KMS-11 (cell line): ENCODE measurements at regions not wholly inside any gene's neighbourhood (a gene's known extent, or its start where the extent isn't known, plus 50 kb on each side); places are given as distances from the start of the nearest gene placed in this dataset.

Source experiments
- H2AFZ ChIP-seq: fragments of 200-600 bp; sonication (generic); 2 replicates; pipeline ENCODE4 v1.6.1; 2016; ENCODE audit warnings: antibody characterized with exemption, mixed run types, low read depth
- H3K27ac ChIP-seq: fragments of 200-600 bp; sonication (generic); 2 replicates; pipeline ENCODE4 v1.6.1; 2016; ENCODE audit warnings: mild to moderate bottlenecking, mixed run types
- H3K27me3 ChIP-seq: fragments of 200-600 bp; sonication (generic); 2 replicates; pipeline ENCODE4 v1.6.1; 2017; ENCODE audit warnings: mild to moderate bottlenecking, low read depth, mixed run types, moderate library complexity; ENCODE audit not compliant: insufficient read depth
- H3K36me3 ChIP-seq: fragments of 200-600 bp; sonication (generic); 2 replicates; pipeline ENCODE4 v1.6.1; 2017; ENCODE audit warnings: mild to moderate bottlenecking, mixed run types; ENCODE audit not compliant: insufficient read depth
- H3K4me1 ChIP-seq: fragments of 200-600 bp; sonication (generic); 2 replicates; pipeline ENCODE4 v1.6.1; 2016; ENCODE audit warnings: mild to moderate bottlenecking, low read depth, mixed run types; ENCODE audit not compliant: poor library complexity, severe bottlenecking
- H3K4me2 ChIP-seq: fragments of 200-600 bp; sonication (generic); 2 replicates; pipeline ENCODE4 v1.7.0; 2016; ENCODE audit warnings: mild to moderate bottlenecking, mixed run types
- H3K4me3 ChIP-seq: fragments of 200-600 bp; sonication (generic); IDR thresholded peaks from 2 replicates; pipeline ENCODE4 v1.6.1; 2017; ENCODE audit warnings: low read depth, low read length, mixed read lengths; ENCODE audit not compliant: insufficient read depth
- H3K79me2 ChIP-seq: fragments of 200-600 bp; sonication (generic); 2 replicates; pipeline ENCODE4 v1.6.1; 2016; ENCODE audit warnings: low read depth, mixed run types; ENCODE audit not compliant: insufficient read depth
- H3K9ac ChIP-seq: fragments of 200-600 bp; sonication (generic); 2 replicates; pipeline ENCODE4 v1.6.1; 2016; ENCODE audit warnings: mild to moderate bottlenecking, mixed run types
- H4K20me1 ChIP-seq: fragments of 200-600 bp; sonication (generic); 2 replicates; pipeline ENCODE4 v1.6.1; 2016; ENCODE audit warnings: mild to moderate bottlenecking, mixed run types; ENCODE audit not compliant: insufficient read depth
- TF ChIP-seq, protein P1 (sequence below): fragments of 200-600 bp; sonication (generic); conservative IDR thresholded peaks from 2 replicates; pipeline ENCODE4 v1.6.1; 2017; ENCODE audit warnings: low read depth, mild to moderate bottlenecking, antibody characterized with exemption, low read length, moderate library complexity, mixed read lengths

DNA sequence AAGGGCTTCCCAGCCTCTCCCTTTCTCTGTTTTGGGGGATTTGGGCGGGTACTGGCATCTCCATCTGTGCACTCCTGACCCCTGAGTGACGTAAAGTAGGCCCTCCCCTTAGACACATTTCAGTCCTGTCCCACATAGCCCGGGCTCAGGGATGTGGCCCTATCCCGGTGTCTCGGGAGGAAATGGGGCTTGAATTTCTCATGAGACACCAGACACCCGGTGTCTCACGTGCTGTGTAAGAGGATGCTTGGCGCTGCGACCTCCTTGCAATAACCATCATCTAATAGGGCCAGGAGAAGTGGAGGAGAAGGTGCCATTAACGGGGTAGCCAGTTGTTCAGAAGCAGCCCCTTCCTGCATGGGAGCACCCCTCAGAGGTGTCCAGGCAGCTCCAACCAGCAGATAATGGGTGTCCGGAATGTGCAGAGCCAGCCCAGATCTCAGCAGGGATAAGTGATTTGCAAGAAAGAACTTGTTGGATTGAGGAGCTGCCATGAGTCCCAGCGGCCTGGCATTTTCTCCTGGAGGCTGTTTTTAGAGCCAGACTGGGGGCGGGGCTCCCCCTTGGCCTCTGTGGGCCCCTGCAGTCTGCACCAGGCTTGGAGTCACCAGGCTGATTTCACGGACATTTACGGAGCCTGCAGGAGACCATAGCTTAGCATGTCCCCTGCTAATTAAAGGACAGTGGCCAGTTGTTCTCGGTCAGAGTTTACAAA is 372.0 kb downstream of the PREX1 start:
- Histone ChIP-seq H4K20me1 (no peaks in the 10 kb centered on the region), H3K4me2 (no peak overlapping the region), H3K27me3 (peaks cover 41% of the 10 kb centered on the region; the same call in 1 of the 2 replicates), H3K27ac (no peak overlapping the region), H3K4me1 (no peaks in the 10 kb centered on the region), H3K9ac (no peak overlapping the region), H3K36me3 (no peaks in the 10 kb centered on the region), H2AFZ (no peak overlapping the region), H3K79me2 (no peaks in the 10 kb centered on the region), H3K4me3 (no peak overlapping the region)
- TF ChIP-seq, protein P1, sequence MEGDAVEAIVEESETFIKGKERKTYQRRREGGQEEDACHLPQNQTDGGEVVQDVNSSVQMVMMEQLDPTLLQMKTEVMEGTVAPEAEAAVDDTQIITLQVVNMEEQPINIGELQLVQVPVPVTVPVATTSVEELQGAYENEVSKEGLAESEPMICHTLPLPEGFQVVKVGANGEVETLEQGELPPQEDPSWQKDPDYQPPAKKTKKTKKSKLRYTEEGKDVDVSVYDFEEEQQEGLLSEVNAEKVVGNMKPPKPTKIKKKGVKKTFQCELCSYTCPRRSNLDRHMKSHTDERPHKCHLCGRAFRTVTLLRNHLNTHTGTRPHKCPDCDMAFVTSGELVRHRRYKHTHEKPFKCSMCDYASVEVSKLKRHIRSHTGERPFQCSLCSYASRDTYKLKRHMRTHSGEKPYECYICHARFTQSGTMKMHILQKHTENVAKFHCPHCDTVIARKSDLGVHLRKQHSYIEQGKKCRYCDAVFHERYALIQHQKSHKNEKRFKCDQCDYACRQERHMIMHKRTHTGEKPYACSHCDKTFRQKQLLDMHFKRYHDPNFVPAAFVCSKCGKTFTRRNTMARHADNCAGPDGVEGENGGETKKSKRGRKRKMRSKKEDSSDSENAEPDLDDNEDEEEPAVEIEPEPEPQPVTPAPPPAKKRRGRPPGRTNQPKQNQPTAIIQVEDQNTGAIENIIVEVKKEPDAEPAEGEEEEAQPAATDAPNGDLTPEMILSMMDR: no peak

DNA sequence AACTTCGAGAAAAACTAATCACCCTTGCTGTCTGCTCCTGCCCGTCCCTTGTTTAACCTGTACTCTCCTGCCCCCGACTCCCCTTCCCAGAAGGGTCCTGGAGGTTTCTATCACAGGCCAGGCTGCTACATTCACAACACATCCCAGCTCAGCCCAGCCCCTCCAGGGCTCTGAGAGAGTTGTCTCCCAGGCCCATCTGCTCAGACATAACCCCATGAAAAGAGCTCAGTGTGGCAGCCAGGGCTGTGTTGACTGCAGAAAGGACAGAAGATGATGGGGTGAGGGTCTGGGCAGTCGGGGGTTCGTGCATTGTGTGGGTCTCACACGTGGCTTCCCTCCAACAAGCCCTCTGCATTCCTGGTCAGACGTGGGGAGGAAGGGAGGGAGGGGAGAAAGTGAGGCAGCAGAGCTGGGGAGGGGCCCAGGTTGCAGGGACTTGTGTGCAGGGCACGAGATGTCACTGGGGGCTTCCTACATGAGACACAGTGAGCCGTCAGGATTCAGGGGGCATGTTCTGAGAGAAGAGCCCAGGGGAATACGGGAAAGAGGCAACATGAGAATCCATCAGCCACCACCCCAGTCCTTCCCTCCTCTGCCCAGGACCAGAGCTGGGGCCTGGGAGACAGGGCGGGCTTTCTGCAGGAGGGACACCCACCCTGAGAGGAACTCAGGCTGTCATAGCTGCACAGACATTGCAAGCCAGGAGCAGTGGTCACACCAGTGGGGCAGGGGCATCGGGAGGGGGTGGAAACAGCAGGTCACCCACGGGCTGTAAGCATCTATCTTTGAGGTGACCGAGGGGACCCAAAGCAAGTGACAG is 372.9 kb downstream of the PREX1 start:
- Histone ChIP-seq H3K79me2 (no peaks in the 10 kb centered on the region), H3K27me3 (peaks cover 38% of the 10 kb centered on the region; the same call in 1 of the 2 replicates), H3K36me3 (no peaks in the 10 kb centered on the region), H3K4me3 (no peak overlapping the region), H4K20me1 (no peaks in the 10 kb centered on the region), H3K9ac (no peak overlapping the region), H3K27ac (no peak overlapping the region), H3K4me2 (no peak overlapping the region), H2AFZ (no peak overlapping the region), H3K4me1 (no peaks in the 10 kb centered on the region)
- TF ChIP-seq, protein P1: no peak

DNA sequence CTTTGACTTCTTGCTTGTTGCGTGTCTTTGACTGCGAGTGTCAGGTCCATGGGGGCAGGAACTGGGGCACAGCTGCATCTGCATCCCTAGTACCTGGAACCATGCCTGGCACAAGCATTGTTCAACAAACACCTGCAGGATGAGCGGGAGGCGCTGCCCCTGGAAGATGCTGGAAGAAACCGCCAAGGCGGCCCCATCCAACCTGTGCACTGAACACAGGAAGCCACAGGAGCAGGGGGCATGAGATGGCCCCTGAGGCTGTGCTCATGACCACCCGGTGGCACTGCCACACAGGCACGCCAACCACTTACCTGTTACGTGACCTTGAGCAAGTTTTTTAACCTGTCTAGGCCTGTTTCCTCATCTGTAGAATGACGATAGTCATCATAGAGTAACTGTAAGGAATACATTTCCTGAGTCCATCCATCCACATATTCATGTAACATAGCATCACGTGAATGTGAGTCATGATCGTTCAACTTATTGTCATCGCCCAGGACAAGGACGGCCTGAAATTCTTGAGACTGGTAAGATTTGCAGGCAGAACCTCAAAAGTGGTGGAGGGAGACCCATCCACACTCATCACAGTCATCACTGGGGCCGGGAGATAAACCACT is 374.2 kb downstream of the PREX1 start:
- H3K27me3 ChIP-seq: peaks cover 38% of the 10 kb centered on the region; the same call in 1 of the 2 replicates
- no peak overlapping the region for H3K9ac ChIP-seq

DNA sequence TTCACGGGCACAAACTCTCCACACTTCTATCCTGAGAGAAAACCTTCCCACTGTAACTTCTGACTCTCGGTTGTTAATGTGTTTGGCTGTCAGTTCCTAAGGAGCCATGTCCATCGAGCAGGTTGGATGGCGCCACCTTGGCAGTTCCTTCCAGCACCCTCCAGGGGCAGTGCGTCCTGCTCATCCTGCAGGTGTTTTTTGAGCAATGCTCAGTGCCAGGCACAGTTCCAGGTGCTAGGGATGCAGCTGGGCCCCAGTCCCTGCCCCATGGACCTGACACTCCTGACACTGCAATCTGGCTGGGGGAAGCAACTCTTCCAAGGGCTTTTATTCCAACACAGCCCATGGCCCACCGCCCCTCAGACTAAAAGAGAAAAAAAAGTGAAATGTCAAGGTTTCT is 376.4 kb downstream of the PREX1 start:
- TF ChIP-seq, protein P1: no peak
- H3K9ac ChIP-seq: no peak overlapping the region

More for the DNA sequence above, 374.2 kb downstream of the PREX1 start:
- Histone ChIP-seq H3K79me2 (no peaks in the 10 kb centered on the region), H2AFZ (no peak overlapping the region), H3K4me2 (no peak overlapping the region), H3K27ac (no peak overlapping the region), H3K4me3 (no peak overlapping the region), H4K20me1 (no peaks in the 10 kb centered on the region), H3K36me3 (no peaks in the 10 kb centered on the region), H3K4me1 (no peaks in the 10 kb centered on the region)
- TF ChIP-seq, protein P1: no peak

More for the DNA sequence above, 376.4 kb downstream of the PREX1 start:
- Histone ChIP-seq H3K4me3 (no peak overlapping the region), H4K20me1 (no peaks in the 10 kb centered on the region), H3K4me1 (no peaks in the 10 kb centered on the region), H2AFZ (no peak overlapping the region), H3K4me2 (no peak overlapping the region), H3K27ac (no peak overlapping the region), H3K79me2 (no peaks in the 10 kb centered on the region), H3K36me3 (no peaks in the 10 kb centered on the region), H3K27me3 (peaks cover 42% of the 10 kb centered on the region; the same call in 1 of the 2 replicates)
